GM04503 (cell line): ENCODE measurements at regions not wholly inside any gene's neighbourhood (a gene's known extent, or its start where the extent isn't known, plus 50 kb on each side); places are given as distances from the start of the nearest gene placed in this dataset.

ENCODE experiments used
- DNase-seq: peaks from one replicate; pipeline ENCODE4 v3.0.0-alpha.2; 2012; ENCODE audit warnings: low read depth

DNA sequence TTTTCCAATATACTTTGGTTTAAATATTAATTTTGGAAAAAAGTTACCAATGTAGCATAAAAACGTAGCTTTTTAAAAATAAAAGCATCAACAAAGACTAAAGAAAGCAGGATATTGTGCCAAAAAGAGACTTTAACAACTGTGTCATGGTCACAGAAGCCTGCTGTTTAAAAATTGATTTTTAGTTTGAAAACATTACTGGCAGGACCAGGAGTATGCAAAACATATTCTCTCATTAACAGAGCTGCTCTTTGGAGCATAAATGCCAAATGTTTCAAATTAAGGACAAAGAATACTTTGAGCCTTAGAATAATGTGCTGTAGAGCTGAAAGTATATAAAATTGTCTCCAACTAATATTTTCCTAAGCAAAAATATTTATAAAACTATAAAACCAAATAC, 279.0 kb downstream of the ARAP2 start:
- DNase-seq = no peak

DNA sequence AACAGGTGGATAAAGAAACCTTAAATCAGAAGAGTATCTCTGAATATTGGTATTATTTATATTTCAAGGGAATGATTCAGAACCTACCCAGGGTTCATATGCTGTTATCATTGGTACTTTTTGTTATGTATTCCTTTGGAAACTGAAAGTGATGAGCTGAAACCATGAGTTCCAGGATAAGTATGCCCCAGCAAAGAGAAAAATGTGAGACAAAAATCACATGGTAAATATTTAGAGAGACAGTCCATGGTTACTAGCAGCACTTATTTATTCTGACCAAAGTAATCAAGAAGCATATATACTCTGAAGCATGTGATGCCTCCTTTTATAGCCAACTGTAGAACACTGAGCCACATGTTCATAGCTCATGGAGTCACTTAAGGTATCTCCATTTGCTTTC, 277.7 kb downstream of the ARAP2 start:
- no peak for DNase-seq

DNA sequence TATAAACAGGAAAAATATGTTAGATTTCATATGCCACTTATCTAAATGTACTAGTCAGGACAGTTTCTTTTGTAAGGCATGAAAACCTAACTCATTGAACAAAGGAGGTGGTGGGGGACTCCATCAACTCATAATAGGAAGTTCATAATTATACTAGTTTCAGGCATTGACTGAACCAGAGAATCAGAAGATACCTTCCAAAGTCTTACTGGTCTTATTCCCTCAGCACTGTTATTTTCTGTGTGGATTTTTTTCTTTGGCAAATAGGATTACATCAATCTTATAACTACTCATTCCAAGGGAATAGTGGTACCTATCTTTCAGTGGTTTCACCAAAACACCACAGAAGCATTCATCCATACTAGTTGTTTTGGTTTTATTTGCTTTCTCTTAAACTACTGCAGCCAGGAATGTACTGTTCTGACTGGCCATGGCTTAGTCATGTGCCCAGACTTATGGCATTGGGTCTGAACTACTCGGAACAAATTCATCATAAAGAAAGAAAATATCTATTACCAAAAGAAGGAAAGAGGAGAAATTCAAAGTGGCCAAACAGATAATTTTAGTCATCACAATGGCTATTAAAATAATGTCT, 273.9 kb downstream of the ARAP2 start:
- DNase-seq = no peak

DNA sequence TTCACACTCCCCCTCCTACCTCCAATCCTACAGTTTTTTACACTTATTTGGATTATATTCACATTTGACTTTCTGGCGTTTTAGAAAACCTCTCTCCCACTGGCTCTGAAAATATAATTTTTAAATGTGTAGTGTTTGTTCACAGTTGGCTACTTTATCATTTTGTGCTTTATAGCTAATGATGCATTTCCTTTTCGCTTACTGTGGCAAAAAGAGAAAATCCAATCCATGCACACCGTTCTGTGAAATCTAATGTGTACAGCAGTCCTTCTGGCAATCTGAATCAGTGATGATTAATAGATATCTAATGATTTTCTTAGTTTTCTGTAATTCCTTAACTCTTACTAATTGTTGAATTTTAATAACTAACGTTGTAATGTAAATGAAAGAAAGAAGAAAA, 271.5 kb downstream of the ARAP2 start:
- DNase-seq = no peak

DNA sequence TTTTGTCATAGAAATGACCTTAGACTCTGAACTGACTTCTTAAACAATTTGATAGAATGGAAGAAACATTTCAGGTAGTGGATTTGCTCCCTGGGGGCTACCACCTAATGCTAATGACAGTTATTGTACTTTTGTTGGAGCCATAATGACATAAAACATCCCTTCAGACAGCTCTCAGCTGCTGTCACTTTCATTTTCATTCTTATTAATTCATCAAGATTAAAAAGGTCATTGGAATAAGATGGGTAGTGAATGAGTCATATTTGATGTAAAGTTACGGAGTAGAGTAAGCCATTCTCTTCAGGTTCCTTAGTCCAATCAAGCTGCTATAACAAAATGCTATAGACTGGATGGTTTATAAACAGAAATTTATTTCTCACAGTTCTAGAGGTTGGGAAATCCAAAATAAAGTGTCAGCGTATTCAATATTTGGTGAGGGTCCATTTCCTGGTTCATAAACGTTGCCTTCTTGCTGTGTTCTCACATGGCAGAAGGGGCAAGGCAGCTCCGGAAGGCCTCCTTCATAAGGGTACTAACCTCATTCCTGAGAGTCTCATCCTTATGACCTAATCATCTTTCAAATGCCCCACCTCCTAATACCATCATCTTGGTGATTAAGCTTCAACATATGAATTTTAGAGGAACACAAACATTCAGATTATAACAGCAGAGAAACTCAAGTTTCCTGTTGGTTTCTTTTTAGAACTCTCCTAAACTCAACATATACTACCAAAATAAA, 268.5 kb downstream of the ARAP2 start:
- DNase-seq = no peak

DNA sequence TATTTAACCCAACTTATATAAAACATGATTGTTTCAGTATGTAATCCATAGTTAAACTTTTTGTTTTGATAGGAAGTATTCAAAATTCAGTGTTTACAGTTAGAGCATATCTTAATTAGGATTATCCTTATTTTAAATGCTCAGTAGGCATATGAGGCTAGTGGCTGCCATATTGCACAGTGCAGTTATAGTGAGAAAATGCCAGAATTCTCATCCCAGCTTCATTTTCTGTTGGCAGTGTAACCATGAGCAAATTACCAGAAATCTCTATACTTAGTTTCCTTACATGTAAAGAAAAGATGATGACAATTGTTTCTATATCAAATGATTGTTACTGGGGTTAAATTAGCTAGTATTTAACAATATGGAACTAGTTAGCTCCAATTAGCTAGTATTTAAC, 265.8 kb downstream of the ARAP2 start:
- DNase-seq = no peak

DNA sequence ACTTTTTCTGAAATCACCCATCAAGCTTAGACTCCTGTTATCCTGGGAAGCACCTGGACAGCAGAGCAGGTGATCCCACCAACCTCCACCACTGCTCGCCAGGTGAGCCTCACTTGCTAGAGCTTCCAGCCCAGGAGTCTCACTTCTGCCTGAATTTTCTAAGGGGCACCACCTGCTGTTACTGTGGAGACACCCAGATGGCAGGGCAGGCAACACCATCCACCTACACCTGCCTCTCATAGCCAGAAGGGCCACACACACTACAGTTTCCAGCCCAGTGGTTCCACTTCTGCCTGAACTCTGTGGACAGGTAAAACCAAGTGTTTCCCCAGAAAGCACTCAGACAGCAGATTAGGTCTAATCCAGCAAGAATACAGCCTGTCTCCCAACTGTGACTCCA, 262.0 kb downstream of the ARAP2 start:
- DNase-seq = no peak

DNA sequence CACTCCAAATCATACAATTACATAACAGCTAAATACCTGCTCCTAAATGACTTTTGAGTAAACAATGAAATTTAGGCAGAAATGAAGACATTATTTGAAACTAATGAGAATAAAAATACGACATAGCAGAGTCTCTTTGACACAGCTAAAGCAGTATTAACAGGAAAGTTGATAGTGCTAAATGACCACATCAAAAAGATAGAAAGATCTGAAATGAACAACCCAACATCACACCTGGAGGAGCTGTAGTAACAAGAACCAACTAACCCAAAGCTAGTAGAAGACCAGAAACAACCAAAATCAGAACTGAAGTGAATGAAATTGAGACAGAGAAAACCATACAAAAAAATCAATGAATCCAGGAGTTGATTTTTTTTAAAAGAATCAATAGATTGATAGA, 257.8 kb downstream of the ARAP2 start:
- no peak for DNase-seq

DNA sequence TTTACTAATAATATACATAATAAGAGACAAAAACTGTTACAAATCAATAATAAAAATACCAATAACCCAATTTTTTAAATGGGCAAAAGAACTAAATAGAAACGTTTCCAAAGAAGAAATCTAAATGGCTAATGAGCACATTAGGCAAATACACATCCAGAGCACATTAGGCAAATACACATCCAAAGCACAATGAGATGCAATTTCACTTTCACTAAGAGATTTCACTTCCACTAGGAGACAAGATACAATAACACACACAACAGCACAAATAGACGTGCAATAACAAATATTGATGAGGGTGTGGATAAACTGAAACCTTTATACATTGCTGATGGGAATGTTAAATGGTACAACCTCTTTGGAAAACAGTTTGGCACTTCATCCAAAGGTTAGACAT, 250.7 kb downstream of the ARAP2 start:
- no peak for DNase-seq

DNA sequence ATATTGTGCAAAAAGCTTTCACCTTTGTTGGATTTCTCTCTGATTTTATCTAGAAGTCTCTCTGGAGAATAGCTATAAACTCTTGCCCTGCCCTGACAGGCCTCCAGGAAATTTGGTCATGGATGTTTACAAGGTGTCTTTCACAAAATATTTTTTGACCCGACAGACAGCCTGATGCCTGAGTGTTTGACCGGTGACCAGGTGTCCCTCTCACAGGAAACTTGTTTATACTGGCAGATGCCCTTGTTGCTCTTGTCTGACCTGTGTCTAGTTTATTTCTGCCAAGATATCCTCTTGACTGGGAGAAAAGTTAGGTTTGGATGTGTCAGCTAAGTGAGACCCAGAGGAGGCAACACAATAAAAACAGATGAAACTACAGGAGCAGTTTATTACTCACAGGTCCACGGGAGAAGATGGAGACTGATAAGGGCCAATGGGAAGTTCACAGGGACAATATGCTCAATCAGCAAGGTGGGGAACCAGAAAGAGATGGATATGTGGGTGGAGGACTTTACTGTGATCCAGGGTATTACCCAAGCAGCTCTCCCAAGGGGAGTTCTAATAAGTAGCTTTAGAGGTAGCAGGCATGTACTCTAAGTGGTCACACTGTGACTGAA, 243.3 kb downstream of the ARAP2 start:
- DNase-seq = no peak

DNA sequence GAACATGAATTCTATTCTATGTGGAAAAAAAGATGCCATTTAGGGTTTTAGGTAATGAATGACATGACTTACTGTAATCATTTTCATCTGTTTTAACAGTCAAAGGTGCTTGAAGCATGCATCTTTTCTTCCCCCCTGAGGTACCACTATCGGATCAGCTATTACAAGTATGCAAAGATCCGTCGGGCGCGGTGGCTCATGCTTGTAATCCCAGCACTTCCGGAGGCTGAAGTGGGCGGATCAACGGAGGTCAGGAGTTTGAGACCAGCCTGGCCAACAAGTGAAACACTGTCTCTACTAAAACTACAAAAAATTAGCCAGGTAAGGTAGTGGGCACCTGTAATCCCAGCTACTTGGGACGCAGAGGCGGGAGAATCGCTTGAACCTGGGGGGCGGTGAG, 241.3 kb downstream of the ARAP2 start:
- no peak for DNase-seq

DNA sequence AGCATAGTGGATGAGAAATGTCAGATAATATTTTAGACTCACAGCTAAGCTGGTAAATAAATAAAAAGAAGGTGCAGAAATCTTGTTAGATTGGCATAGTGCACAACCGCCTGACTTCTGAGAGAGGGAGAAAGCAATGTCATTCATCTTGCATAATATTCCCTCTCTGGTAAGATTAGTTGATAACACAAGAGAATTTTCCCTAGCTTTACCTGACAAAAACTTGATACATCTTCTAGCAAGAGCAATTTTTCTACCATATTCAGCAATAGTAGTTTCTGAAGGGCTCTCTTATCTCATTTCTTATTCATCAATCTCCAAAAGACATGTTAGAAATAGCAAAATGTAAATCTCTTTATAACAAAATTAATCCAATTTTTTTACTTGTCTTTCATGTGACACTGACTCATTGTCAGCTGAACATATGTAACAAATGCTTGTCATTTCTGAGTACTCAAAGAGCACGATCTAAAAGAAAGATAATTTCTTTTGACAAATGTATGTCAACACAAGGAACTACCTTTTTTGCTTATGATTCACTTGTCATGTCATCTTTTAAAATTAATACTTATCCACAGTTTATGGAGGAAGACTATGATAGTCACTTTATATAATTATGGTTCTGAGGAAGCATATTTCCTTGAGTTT, 240.0 kb downstream of the ARAP2 start:
- no peak for DNase-seq

DNA sequence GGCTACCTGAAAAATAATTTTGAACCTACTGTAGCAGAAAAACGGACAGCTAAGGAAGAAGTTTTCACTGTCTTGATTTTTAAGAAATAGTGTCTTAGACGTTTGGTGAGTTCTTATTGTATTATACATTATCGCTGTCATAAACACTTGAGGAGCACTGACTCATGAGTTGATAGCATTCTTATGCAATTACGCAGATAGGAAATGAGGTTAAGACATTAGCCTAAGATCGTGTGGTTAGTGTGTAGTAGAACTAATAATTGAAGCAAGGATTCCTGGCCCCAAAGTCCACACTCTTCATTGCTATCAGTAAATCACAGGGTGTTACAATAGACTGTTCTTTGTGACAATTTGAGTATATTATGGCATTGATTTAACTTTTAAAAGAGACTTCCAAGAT, 238.1 kb downstream of the ARAP2 start:
- no peak for DNase-seq

DNA sequence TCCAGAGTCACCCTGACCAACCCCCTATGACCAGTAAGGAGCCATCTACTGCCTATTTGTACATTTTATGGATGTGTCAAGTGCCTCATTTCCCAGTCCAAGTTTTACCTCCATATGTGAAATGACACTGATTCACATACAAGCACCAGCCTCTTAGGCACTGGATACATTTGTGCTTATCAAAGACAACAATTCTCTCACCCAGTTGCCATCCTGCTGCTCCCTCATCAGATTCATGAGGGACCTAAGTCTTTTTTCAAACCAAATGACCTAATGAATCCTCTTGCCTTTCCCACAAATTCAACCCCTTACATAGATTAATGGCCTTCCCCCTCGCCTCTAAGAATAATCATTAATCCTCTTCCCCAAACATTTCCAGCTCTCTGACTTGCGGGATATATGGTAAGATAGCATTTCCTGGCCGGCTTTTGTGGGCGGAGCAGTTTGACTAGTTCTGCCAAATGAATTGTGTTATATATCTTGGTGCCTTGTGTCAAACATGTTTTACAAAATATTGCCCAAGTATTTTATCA, 233.9 kb downstream of the ARAP2 start:
- no peak for DNase-seq

DNA sequence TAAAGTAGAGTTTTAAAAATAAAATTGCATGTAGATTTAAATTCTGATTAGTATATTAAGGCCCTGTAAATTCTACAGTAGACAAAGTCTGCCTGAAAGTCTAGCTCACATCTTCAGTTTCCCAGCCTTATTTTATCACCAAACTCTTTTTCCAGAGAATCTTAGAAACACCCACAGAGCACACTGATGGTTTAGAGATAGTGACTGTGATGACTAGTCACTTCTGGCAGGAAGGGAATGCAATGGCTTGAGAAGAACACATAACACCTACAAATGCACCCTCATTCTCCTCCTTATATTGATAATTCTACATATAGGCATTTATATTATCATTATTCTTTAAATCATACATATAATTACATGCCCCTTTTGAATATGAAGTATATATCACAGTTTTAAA, 232.9 kb downstream of the ARAP2 start:
- no peak for DNase-seq

DNA sequence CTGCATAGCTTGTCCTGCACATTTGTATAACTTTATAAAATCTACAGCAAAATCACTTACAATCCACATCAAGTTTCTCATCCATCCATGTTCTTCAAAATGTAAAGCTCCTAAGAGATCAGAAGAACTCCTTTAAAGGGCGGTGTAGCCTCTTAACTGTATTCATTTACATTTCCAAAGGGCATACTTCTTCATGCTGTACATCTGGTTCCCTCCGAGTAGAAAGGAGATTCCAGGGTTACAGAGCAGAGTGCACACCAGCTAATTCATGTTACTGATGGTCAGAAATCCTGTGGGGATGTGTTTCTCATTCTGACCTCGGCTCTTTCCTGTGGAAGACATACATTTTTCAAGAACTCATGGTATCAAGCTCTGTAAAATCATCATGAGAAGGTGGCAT, 231.8 kb downstream of the ARAP2 start:
- no peak for DNase-seq

DNA sequence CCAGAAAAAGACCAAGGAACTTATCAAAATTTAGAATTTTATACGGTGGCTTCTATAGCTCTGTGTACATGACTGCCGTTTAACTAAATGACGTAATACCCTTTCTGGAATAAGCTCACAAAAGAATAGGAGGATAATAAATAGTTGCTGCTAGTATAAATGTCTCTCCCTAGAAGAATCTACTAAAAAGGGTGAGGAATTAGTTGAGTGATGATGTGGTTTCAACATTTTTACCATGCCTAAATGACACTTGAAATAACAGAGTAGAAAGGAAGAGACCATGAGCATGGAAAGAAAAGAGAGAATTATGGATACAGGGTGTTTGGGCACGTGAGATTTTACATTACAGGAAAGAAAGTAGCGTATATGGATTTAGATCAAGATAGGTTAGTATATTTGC, 231.1 kb downstream of the ARAP2 start:
- no peak for DNase-seq
